GM12872 (cell line): ENCODE measurements at regions not wholly inside any gene's neighbourhood (a gene's known extent, or its start where the extent isn't known, plus 50 kb on each side); places are given as distances from the start of the nearest gene placed in this dataset.

ENCODE experiments used
- TF ChIP-seq, protein P1 (sequence below): IDR thresholded peaks from 3 replicates; pipeline ENCODE4 v1.5.1; 2011; ENCODE audit warnings: low read depth, mild to moderate bottlenecking, low read length, moderate library complexity; ENCODE audit not compliant: insufficient read depth

DNA sequence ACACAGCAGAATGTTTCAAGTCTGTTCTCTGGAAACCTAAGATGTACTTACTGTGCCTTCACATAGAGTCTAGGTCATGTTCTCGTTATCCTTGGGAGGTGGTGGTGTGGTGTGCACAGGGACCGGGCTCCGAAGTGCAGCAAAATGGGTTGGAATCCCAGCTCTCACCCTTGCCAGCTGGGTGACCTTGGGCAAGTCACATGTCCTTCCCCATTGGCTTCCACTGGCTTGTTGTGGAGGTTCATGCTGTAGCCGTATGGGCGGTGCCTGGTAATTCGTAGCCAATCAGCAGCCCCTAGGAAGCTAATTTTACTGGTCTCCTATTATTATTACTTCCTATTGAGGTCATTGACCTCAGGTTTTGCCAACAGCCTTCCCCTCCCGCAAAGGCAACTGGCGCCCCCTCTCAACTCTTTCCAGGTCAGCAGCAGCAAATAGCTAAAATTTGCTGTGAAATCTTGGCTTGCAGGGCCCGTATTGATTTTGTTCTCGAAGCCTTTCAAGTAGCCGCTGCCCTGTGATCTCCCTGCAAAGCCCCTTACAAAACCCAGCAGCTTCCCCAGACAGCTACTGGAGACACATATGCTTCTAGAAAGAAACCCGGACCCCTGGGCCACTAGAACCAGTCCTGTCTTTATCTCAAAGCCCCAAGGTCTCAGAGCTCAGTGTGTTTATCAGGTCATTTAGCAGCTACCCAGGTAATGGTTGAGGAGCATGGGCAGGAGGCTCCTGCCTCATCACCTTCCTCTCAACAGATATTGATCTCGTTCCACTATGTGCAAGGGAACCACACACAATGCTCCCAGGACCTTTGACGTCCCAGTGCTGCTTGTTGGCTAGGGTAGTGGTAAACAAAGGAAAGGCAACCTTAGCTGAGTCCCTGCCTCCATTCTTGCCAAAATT, 66.5 kb upstream of the SLC1A4 start:
- TF ChIP-seq, protein P1, sequence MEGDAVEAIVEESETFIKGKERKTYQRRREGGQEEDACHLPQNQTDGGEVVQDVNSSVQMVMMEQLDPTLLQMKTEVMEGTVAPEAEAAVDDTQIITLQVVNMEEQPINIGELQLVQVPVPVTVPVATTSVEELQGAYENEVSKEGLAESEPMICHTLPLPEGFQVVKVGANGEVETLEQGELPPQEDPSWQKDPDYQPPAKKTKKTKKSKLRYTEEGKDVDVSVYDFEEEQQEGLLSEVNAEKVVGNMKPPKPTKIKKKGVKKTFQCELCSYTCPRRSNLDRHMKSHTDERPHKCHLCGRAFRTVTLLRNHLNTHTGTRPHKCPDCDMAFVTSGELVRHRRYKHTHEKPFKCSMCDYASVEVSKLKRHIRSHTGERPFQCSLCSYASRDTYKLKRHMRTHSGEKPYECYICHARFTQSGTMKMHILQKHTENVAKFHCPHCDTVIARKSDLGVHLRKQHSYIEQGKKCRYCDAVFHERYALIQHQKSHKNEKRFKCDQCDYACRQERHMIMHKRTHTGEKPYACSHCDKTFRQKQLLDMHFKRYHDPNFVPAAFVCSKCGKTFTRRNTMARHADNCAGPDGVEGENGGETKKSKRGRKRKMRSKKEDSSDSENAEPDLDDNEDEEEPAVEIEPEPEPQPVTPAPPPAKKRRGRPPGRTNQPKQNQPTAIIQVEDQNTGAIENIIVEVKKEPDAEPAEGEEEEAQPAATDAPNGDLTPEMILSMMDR = 0 out of 3 replicates have a peak, but pooled peaks have one; percentile 19

DNA sequence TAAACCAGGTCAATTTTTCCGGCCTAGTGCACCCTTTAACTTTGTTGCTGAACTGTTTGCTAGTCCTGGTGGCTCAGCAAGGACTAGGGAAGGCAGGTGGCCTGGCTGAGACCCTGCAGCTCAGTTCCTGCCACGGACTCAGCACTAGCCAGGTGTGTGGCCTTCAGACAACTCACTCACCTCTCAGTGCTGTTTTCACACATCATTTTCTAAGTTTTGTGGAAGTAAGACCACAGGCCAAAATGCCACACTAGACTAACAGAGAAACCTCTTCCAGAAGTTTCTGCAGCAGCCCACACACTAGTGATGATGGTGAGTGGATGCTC, 65.9 kb upstream of the SLC1A4 start:
- TF ChIP-seq, protein P1 = no peak

DNA sequence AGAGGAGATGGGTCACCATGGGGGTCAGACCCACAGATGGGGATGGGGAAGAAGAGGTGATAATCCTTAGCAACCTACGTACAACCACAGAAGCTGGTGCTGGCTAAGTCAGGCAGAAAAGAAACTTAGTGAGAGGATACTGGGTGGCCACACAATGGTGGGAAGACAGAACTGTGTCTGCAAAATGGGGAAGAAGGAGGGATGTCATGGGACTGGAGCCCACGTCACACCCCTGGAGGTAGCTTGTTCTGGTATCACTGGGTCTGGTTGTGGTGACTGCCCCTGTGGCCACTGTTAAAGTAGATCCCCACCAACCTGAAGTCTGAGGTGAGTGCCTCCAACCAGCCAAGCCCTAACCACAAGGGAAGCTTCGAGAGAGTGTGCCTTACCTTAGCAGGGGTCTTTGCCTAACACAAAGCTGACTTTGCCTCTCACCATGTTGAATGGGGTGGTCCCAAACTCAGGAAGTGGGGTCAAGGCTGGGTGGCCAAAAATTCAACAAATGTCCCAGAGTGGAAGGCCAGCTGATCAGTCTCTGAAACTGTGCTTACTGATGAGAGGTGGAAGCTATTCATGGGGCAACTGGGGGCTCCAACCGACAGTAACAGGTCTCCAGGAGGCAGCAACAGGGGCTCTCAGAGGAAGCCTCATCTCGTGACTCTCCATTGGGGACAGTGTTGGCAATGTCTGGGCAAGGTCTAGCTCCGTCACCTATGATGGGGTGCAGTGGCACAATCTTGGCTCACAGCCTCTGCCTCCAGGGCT, 64.8 kb upstream of the SLC1A4 start:
- TF ChIP-seq, protein P1 = no peak

DNA sequence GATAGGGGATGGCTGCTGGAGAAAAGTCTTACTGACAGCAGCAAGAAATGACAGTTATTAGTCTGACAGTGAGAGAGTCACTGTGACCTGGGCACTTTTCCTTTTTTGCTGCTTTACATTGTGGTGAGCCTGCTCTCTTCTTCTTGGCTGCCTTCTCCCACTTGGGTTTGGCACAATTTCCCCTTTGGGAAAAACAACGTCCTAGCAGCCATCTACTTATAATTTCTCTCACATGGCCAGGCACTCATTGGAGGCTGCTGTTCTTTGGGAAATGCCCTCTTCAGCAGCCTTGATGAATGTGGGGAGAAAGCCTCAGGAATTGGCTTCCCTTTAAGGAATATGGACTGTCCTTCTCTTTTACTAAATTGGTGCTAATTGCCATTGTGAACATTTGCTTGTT, 60.4 kb upstream of the SLC1A4 start:
- TF ChIP-seq, protein P1 = no peak

DNA sequence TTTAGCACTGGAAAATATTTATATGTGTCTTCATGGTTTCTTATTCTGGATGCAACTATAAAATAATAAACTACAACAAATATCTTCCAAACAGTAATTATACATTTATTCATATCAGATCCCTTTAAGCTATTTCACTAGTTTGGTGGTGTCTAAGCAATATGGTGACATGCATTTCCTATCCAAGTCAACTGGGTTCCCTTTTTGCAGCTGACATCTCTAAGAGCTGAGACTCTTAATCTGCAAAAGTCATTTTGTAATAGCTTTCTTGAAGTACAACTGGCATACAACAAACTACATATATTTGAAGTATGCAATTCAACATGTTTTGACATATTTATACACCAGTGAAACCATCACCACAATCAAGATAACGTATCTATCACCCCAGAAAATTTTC, 59.9 kb upstream of the SLC1A4 start:
- TF ChIP-seq, protein P1 = no peak

DNA sequence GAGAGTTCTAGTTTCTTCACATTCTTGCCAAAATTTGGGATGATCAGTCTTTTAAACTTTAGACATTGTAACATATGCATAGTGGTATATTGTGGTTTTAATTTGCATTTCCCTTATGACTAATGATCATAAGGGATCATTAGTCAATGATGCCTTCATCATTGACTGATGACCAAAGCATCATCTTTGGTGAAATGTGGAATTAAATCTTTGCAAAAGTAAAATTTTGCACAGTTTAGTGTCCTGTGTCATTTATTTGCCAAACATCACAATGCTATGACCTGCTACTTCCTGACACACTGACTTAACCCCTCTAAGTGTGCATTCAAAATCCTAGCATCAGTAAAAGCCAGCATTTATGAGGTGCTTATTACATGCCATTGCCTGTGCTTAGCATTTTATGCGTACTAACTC, 58.9 kb upstream of the SLC1A4 start:
- TF ChIP-seq, protein P1 = no peak

DNA sequence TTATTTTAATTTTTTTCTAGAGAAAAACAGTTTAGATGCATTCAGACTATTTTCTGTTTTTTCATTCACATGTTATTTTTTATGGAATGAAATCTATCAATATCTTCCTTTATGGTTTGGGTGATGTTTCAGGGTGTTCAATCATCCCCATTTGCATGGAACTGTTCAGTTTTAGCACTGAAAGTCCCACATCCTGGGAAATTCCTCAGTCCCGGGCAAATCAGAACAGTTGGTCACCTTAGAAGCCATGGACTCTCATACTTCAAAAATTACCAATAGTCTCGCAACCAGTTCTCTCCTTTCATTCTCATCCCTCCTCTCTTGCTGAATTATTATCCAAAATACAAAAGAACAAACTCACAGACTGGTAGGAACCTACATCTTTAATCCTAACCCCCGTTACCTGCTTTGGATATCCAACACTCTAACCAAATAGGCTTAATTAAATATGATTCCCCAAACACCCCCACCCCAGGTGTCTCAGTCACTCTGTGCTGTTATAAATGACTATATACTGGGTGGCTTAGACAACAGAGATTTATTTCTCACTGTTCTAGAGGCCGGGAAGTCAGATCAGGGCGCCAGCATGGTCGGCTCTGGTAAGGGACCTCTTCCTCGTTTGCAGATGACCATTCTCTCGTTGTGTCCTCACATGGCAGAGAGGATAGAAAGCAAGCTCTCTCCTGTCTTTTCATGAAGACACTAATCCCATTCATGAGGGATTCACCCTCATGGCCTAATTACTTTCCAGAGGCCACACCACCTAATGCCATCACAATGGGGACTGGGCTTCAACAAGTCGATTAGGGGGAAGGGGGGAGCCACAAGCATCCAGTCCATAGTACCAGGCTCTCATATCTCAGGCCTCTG, 57.7 kb upstream of the SLC1A4 start:
- TF ChIP-seq, protein P1 = no peak
